ENCODE measurements at regions not wholly inside any gene's neighbourhood (a gene's known extent, or its start where the extent isn't known, plus 50 kb on each side); places are given as distances from the start of the nearest gene placed in this dataset.

DNA sequence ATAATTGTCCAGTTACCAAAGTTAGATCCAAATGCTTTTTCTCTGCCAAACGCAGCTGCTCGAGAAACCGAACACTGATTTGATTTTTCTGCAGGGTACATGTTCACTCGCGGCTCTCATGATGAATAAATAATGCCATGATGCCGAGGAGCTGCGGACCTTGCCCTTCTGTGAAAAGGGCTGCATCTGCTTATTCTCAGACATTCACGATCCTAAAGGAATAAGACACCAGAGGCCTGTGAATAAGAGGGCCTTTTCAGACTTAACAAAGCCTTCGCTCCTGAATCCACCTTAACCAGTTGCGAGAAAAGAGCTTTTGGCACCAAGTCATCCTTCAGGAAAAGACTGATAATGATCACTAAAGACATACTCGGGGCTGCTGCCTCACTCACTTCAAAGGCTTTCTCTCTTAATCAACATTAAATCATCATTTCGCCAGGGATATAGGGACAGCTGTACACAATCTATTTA is 147.5 kb downstream of the FBXO8 start:
- no peak overlapping the region for H3K27ac ChIP-seq
- H3K9ac ChIP-seq = no peak overlapping the region
- H3K4me2 ChIP-seq = no peak overlapping the region
- TF ChIP-seq CTCF (conservative IDR thresholded peaks at IDR 0.05; ENCODE audit: low read depth, low read length) = no peak
- no peaks in the 10 kb centered on the region for H3K36me3 ChIP-seq (ENCODE audit: insufficient read depth)
- H3K27me3 ChIP-seq (ENCODE audit: insufficient read depth, low read depth) = no peaks in the 10 kb centered on the region
- no peak overlapping the region for H2AFZ ChIP-seq (ENCODE audit: low read depth)
- H3K79me2 ChIP-seq (ENCODE audit: insufficient read depth, low read depth) = no peaks in the 10 kb centered on the region
- no peak overlapping the region for H3K4me3 ChIP-seq (IDR thresholded peaks at IDR 0.05; ENCODE audit: insufficient read depth, low read depth, low read length)
- no peaks in the 10 kb centered on the region for H4K20me1 ChIP-seq (ENCODE audit: insufficient read depth)
- no peaks in the 10 kb centered on the region for H3K4me1 ChIP-seq (ENCODE audit: low read depth, poor library complexity, severe bottlenecking)

- Histone ChIP-seq H2AFZ (ENCODE audit: low read depth) (no peak overlapping the region), H3K27me3 (ENCODE audit: insufficient read depth, low read depth) (no peaks in the 10 kb centered on the region), H3K4me1 (ENCODE audit: low read depth, poor library complexity, severe bottlenecking) (no peaks in the 10 kb centered on the region), H3K27ac (no peak overlapping the region), H4K20me1 (ENCODE audit: insufficient read depth) (no peaks in the 10 kb centered on the region), H3K36me3 (ENCODE audit: insufficient read depth) (no peaks in the 10 kb centered on the region), H3K4me3 (IDR thresholded peaks at IDR 0.05; ENCODE audit: insufficient read depth, low read depth, low read length) (no peak overlapping the region), H3K4me2 (no peak overlapping the region), H3K9ac (no peak overlapping the region), H3K79me2 (ENCODE audit: insufficient read depth, low read depth) (no peaks in the 10 kb centered on the region)
- no peak for TF ChIP-seq CTCF (conservative IDR thresholded peaks at IDR 0.05; ENCODE audit: low read depth, low read length)
Observed at GRCh38 chr4:174135530-174135929, 147.9 kb downstream of the FBXO8 start.

DNA sequence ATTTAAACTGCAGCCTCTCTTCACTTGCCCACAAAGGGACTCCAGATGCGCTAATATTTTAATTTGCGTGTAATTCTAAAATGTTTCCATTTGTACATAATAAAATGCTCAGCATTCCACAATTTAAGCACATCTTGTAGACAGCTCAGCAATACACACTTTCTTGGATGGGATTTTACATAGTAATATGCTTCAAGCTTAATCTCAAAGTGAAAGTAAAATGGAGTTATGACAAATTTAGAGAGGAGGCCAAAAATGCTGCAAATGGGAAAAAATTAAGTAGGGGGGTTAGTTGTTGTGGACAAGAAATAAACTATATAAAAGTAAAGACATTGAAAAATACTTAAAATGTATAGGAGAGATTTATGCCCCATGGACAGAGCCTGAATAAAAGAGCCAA is 149.1 kb downstream of the FBXO8 start:
- no peak for TF ChIP-seq CTCF (conservative IDR thresholded peaks at IDR 0.05; ENCODE audit: low read depth, low read length)
- H3K4me3 ChIP-seq (IDR thresholded peaks at IDR 0.05; ENCODE audit: insufficient read depth, low read depth, low read length) = no peak overlapping the region
- no peaks in the 10 kb centered on the region for H3K4me1 ChIP-seq (ENCODE audit: low read depth, poor library complexity, severe bottlenecking)
- H4K20me1 ChIP-seq (ENCODE audit: insufficient read depth) = no peaks in the 10 kb centered on the region
- H3K4me2 ChIP-seq = no peak overlapping the region
- H3K36me3 ChIP-seq (ENCODE audit: insufficient read depth) = no peaks in the 10 kb centered on the region
- no peak overlapping the region for H3K27ac ChIP-seq
- H2AFZ ChIP-seq (ENCODE audit: low read depth) = no peak overlapping the region
- no peaks in the 10 kb centered on the region for H3K27me3 ChIP-seq (ENCODE audit: insufficient read depth, low read depth)
- H3K79me2 ChIP-seq (ENCODE audit: insufficient read depth, low read depth) = no peaks in the 10 kb centered on the region
- no peak overlapping the region for H3K9ac ChIP-seq

- Histone ChIP-seq H3K4me1 (ENCODE audit: low read depth, poor library complexity, severe bottlenecking) (no peaks in the 10 kb centered on the region), H2AFZ (ENCODE audit: low read depth) (no peak overlapping the region), H3K79me2 (ENCODE audit: insufficient read depth, low read depth) (no peaks in the 10 kb centered on the region), H3K9ac (no peak overlapping the region), H3K4me3 (IDR thresholded peaks at IDR 0.05; ENCODE audit: insufficient read depth, low read depth, low read length) (no peak overlapping the region), H3K36me3 (ENCODE audit: insufficient read depth) (no peaks in the 10 kb centered on the region), H4K20me1 (ENCODE audit: insufficient read depth) (no peaks in the 10 kb centered on the region), H3K27me3 (ENCODE audit: insufficient read depth, low read depth) (no peaks in the 10 kb centered on the region), H3K4me2 (no peak overlapping the region), H3K27ac (no peak overlapping the region)
- TF ChIP-seq CTCF (conservative IDR thresholded peaks at IDR 0.05; ENCODE audit: low read depth, low read length) = no peak
Observed at GRCh38 chr4:174133551-174133950, 149.9 kb downstream of the FBXO8 start.
